Astrocyte (in vitro differentiated cells and primary cell): ENCODE measurements at regions not wholly inside any gene's neighbourhood (a gene's known extent, or its start where the extent isn't known, plus 50 kb on each side); places are given as distances from the start of the nearest gene placed in this dataset.
"Not testable (repeated sequence)": the region's sequence is repeated elsewhere in the genome, so short reads cannot be mapped to it uniquely, and the experiment has no call there.

ENCODE experiments used
- DNase-seq: peaks from one replicate; pipeline ENCODE4 v3.0.0-alpha.2; 2010; ENCODE audit warnings: low read depth
- FAIRE-seq: peaks from 2 replicates; lab custom pipeline; 2011; peaks lifted over from hg19 to GRCh38; lab: Jason Lieb, UNC
- H2AFZ ChIP-seq: 2 replicates; pipeline ENCODE4 v1.6.0; 2012; ENCODE audit warnings: low read depth, low read length, inconsistent platforms
- H3K27ac ChIP-seq: 2 replicates; pipeline ENCODE4 v1.5.1; 2011; ENCODE audit warnings: low read depth, low read length, inconsistent platforms
- H3K27me3 ChIP-seq: 2 replicates; pipeline ENCODE4 v1.6.0; 2011; ENCODE audit warnings: low read length, inconsistent platforms; ENCODE audit not compliant: insufficient read depth
- H3K36me3 ChIP-seq: 2 replicates; pipeline ENCODE4 v1.5.1; 2011; ENCODE audit warnings: low read length, inconsistent platforms; ENCODE audit not compliant: insufficient read depth
- H3K4me1 ChIP-seq: 2 replicates; pipeline ENCODE4 v1.5.1; 2011; ENCODE audit warnings: low read length, inconsistent platforms; ENCODE audit not compliant: insufficient read depth
- H3K4me2 ChIP-seq: 2 replicates; pipeline ENCODE4 v1.6.0; 2012; ENCODE audit warnings: low read length, inconsistent platforms
- H3K4me3 ChIP-seq: 2 replicates; pipeline ENCODE4 v1.5.1; 2011; ENCODE audit warnings: low read depth, mild to moderate bottlenecking, low read length, inconsistent platforms; ENCODE audit not compliant: insufficient read depth
- H3K79me2 ChIP-seq: 2 replicates; pipeline ENCODE4 v1.6.0; 2012; ENCODE audit warnings: mild to moderate bottlenecking, low read length, inconsistent platforms; ENCODE audit not compliant: insufficient read depth
- H3K9ac ChIP-seq: 2 replicates; pipeline ENCODE4 v1.6.0; 2012; ENCODE audit warnings: mild to moderate bottlenecking, low read length, inconsistent platforms
- H3K9me3 ChIP-seq: 2 replicates; pipeline ENCODE4 v1.5.1; 2012; ENCODE audit warnings: low read depth, mild to moderate bottlenecking, low read length, inconsistent platforms; ENCODE audit not compliant: insufficient read depth
- H4K20me1 ChIP-seq: 2 replicates; pipeline ENCODE4 v1.6.0; 2012; ENCODE audit warnings: low read length, inconsistent platforms; ENCODE audit not compliant: insufficient read depth
- H3K27ac Mint-ChIP-seq: one replicate; pipeline ENCODE4 v1.8.0; 2021; ENCODE audit warnings: mild to moderate bottlenecking, mixed read lengths; ENCODE audit not compliant: unreplicated experiment
- H3K27me3 Mint-ChIP-seq: one replicate; pipeline ENCODE4 v1.8.0; 2021; ENCODE audit warnings: low read depth, mixed read lengths; ENCODE audit not compliant: unreplicated experiment
- H3K36me3 Mint-ChIP-seq: one replicate; pipeline ENCODE4 v1.8.0; 2021; ENCODE audit warnings: low read depth, mixed read lengths; ENCODE audit not compliant: unreplicated experiment
- H3K4me1 Mint-ChIP-seq: one replicate; pipeline ENCODE4 v1.8.0; 2021; ENCODE audit warnings: low read depth, mixed read lengths; ENCODE audit not compliant: unreplicated experiment
- H3K4me3 Mint-ChIP-seq: one replicate; pipeline ENCODE4 v1.8.0; 2021; ENCODE audit warnings: mild to moderate bottlenecking, moderate library complexity, mixed read lengths; ENCODE audit not compliant: unreplicated experiment
- H3K9me3 Mint-ChIP-seq: one replicate; pipeline ENCODE4 v1.8.0; 2021; ENCODE audit warnings: mild to moderate bottlenecking, mixed read lengths; ENCODE audit not compliant: unreplicated experiment
- EZH2 ChIP-seq: IDR thresholded peaks from 2 replicates; pipeline ENCODE4 v1.6.1; 2012; ENCODE audit warnings: mild to moderate bottlenecking, low read length, inconsistent platforms; ENCODE audit not compliant: insufficient read depth
- TF ChIP-seq, protein P1 (sequence below): IDR thresholded peaks from 2 replicates; pipeline ENCODE4 v1.5.1; 2011; ENCODE audit warnings: low read depth, mild to moderate bottlenecking, inconsistent platforms, low read length, moderate library complexity; ENCODE audit not compliant: insufficient read depth

DNA sequence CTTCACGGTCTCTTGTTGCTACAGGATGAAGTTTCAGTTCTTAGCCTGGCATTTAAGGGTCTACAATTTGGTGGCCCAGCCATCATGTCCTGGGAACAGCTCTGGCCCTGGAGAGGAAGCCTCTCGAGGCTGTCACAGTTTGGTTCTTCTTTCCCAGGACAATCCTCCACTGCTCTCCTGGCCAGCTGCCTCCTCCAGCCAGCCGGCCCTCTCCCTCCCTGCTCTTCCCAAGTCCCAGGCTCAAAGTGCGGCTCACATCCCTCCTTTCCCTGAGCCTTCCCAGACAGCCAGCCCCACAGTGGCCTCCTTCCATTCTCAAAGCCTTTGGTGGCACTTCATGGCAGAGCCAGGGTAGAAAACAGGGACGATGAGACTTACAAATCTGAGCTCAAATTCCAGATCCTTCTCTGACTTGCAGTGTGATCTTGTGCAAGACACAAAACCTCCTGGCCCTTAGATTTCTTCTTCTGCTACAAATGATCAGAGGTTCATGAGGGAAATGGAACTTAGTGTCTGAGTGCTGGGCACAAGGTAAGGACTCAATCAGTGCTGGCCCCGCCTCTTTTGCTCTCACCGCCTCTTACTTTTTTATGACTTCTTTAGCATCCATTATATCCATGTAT, 223.8 kb upstream of the ECI2 start:
- H3K9me3 ChIP-seq: no peaks in the 10 kb centered on the region
- Mint-ChIP-seq H3K9me3 (peaks cover 3% of the 10 kb centered on the region), H3K4me3 (no peak overlapping the region), H3K36me3 (no peaks in the 10 kb centered on the region), H3K27me3 (peaks cover 2% of the 10 kb centered on the region), H3K27ac (peak overlapping the region; percentile 91), H3K4me1 (peaks cover 22% of the 10 kb centered on the region)
- H3K4me3 ChIP-seq: no peak overlapping the region
- no peaks in the 10 kb centered on the region for H3K27me3 ChIP-seq
- H3K4me1 ChIP-seq: peaks cover 22% of the 10 kb centered on the region
- H3K9ac ChIP-seq: peak overlapping the region; percentile 90
- peak overlapping the region; percentile 83 for H3K4me2 ChIP-seq
- FAIRE-seq: no peak
- H4K20me1 ChIP-seq: no peaks in the 10 kb centered on the region
- peak overlapping the region; percentile 57 for H2AFZ ChIP-seq
- DNase-seq: no peak
- H3K27ac ChIP-seq: peak overlapping the region; percentile 98
- TF ChIP-seq, protein P1, sequence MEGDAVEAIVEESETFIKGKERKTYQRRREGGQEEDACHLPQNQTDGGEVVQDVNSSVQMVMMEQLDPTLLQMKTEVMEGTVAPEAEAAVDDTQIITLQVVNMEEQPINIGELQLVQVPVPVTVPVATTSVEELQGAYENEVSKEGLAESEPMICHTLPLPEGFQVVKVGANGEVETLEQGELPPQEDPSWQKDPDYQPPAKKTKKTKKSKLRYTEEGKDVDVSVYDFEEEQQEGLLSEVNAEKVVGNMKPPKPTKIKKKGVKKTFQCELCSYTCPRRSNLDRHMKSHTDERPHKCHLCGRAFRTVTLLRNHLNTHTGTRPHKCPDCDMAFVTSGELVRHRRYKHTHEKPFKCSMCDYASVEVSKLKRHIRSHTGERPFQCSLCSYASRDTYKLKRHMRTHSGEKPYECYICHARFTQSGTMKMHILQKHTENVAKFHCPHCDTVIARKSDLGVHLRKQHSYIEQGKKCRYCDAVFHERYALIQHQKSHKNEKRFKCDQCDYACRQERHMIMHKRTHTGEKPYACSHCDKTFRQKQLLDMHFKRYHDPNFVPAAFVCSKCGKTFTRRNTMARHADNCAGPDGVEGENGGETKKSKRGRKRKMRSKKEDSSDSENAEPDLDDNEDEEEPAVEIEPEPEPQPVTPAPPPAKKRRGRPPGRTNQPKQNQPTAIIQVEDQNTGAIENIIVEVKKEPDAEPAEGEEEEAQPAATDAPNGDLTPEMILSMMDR: no peak
- TF ChIP-seq EZH2: no peak
- no peaks in the 10 kb centered on the region for H3K36me3 ChIP-seq
- no peaks in the 10 kb centered on the region for H3K79me2 ChIP-seq

DNA sequence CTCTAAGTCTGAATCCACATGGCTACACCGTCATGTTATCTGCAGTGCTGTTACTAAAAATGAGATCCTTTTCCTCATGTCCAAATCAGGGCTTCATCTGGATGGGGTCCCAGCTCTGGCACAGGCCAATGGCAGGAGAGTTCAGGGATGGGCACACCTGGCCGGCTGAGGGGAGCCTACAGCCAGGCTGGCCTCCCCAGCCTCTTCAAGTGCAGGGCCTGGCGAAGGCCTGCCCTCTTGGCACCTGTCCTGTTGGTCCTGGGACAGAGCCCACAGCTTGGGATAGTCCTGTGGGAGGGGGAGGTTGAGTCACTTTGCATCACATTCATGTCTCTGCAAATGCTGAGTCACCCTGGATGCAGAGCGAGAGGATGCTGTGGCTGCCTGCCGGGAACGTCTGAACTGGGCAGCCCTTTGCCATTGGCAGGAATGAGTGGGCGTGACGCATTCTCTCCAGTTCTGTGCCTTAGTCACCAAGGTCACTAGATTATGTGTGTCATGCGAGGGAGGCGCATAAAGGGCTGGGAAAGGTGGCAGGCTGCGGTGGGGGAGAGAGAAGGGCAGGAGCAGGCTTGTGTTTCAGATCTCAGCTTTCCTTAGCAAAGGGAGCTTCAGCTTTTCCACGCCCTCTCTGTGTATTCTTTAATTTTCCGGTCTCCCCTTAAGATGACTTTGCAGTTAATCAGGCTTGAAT, 223.2 kb upstream of the ECI2 start:
- peak overlapping the region; percentile 57 for H2AFZ ChIP-seq
- no peaks in the 10 kb centered on the region for H3K9me3 ChIP-seq
- H3K27ac Mint-ChIP-seq: peak overlapping the region; percentile 91
- TF ChIP-seq EZH2: no peak
- TF ChIP-seq, protein P1: no peak
- H3K27ac ChIP-seq: peak overlapping the region; percentile 98
- peaks cover 3% of the 10 kb centered on the region for H3K9me3 Mint-ChIP-seq
- H3K27me3 ChIP-seq: no peaks in the 10 kb centered on the region
- H4K20me1 ChIP-seq: no peaks in the 10 kb centered on the region
- H3K4me3 ChIP-seq: no peak overlapping the region
- H3K27me3 Mint-ChIP-seq: peaks cover 2% of the 10 kb centered on the region
- H3K4me1 ChIP-seq: peaks cover 22% of the 10 kb centered on the region
- H3K36me3 Mint-ChIP-seq: no peaks in the 10 kb centered on the region
- DNase-seq: peak; percentile 100
- FAIRE-seq: peak; percentile 99
- peak overlapping the region; percentile 90 for H3K9ac ChIP-seq
- no peaks in the 10 kb centered on the region for H3K79me2 ChIP-seq
- no peak overlapping the region for H3K4me3 Mint-ChIP-seq
- H3K4me2 ChIP-seq: peak overlapping the region; percentile 83
- H3K36me3 ChIP-seq: no peaks in the 10 kb centered on the region
- peaks cover 22% of the 10 kb centered on the region for H3K4me1 Mint-ChIP-seq

DNA sequence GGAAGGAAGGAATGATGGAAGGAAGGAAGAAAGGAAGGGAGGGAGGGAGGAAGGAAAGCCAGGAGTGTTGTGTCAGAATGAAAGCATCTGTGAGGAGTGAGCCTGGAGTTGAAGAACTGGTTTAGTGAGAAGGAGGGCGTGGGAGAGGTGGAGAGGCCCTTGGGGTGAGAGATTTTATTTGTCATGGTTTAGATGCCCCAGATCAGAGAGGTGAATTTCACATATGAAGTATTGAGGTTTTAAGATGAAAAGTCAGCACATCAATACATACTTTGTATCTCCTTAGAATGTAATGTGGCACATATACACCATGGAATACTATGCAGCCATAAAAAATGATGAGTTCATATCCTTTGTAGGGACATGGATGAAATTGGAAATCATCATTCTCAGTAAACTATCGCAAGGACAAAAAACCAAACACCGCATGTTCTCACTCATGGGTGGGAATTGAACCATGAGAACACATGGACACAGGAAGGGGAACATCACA, 222.3 kb upstream of the ECI2 start:
- Histone ChIP-seq H3K4me1 (peaks cover 23% of the 10 kb centered on the region), H3K27ac (peak overlapping the region; percentile 32), H3K9ac (peak overlapping the region; percentile 25)
- not testable (repeated sequence) for H3K9me3 Mint-ChIP-seq, H3K4me2 ChIP-seq, H3K4me3 ChIP-seq, H3K36me3 Mint-ChIP-seq, H3K27me3 Mint-ChIP-seq, H3K4me3 Mint-ChIP-seq, H3K36me3 ChIP-seq, H3K27ac Mint-ChIP-seq, H2AFZ ChIP-seq, H3K27me3 ChIP-seq, H3K79me2 ChIP-seq, H3K9me3 ChIP-seq, DNase-seq, H4K20me1 ChIP-seq
- FAIRE-seq: peak; percentile 17
- peaks cover 27% of the 10 kb centered on the region for H3K4me1 Mint-ChIP-seq
